ENCODE measurements at regions not wholly inside any gene's neighbourhood (a gene's known extent, or its start where the extent isn't known, plus 50 kb on each side); places are given as distances from the start of the nearest gene placed in this dataset.

DNA sequence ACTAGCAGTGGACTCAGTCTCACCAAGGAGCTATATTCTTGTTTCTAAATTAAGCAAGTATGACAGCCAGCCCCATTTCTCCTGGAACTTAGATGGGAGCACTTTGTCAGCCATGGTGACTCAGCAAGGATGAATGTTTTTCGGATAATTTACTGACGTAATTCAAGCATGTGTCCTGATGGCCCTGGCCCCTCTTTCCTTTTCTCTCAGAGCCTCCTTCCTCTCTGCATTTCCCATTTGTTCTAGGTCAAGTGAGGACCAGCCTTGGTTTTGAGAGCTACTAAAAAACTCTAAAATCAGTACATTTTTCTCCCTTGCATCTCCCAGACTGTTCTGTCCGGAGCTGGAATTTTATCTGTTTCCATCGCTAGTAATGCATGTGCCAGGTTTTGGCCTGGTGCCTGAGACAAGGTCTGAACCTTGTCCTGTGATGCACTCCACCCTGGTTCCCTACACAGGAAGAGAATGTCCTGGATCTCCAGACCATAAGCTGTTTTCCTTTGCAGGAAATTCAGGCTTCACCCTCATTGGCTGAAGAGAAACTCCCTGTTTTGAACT is 256.6 kb upstream of the ROPN1 start:
- Histone ChIP-seq H2AK5ac (ENCODE audit: low read depth, low read length) (no peak overlapping the region), H3K23ac (ENCODE audit: insufficient read length) (no peak overlapping the region), H3K9ac (replicated peaks in 1 of 4; ENCODE audit: extremely low read depth in 1 of 4, low read depth in 3 of 4, low read length in 3 of 4) (no peak overlapping the region), H2AFZ (ENCODE audit: low read length) (no peak overlapping the region), H4K20me1 (replicated peaks in 1 of 2; ENCODE audit: control insufficient read depth in 1 of 2, insufficient read depth in 2 of 2, low read length in 2 of 2) (no peaks in the 10 kb centered on the region), H4K91ac (replicated peaks; ENCODE audit: insufficient read length, low read length) (no peak overlapping the region), H3K4me3 (ENCODE audit: extremely low read depth in 1 of 4, insufficient read depth in 2 of 4, low read depth in 3 of 4, low read length in 4 of 4) (no peak overlapping the region), H4K8ac (ENCODE audit: extremely low read depth, insufficient read depth, low read length) (no peak overlapping the region), H3K79me2 (ENCODE audit: control insufficient read depth in 1 of 2, insufficient read depth in 2 of 2, low read length in 2 of 2) (no peaks in the 10 kb centered on the region), H3K27ac (ENCODE audit: low read depth, low read length) (no peak overlapping the region), H3K14ac (ENCODE audit: insufficient read length) (no peak overlapping the region), H2BK5ac (ENCODE audit: low read depth, low read length) (no peak overlapping the region), H3K23me2 (ENCODE audit: low read depth, low read length) (no peaks in the 10 kb centered on the region), H3K56ac (replicated peaks; ENCODE audit: insufficient read length, low read depth, low read length) (no peak overlapping the region), H3K9me3 (ENCODE audit: insufficient read depth in 2 of 2, low read depth in 1 of 2, low read length in 1 of 2) (no peaks in the 10 kb centered on the region), H3K4me1 (replicated peaks in 1 of 4; ENCODE audit: control insufficient read depth in 3 of 4, insufficient read depth in 4 of 4, low read length in 3 of 4) (peaks cover 0 to 3% (median 0%) of the 10 kb centered on the region in 4 experiments; a peak in 1 of 7 replicates), H3K4me2 (ENCODE audit: insufficient read depth in 1 of 2, low read depth in 2 of 2, low read length in 2 of 2) (no peak overlapping the region), H3K79me1 (ENCODE audit: low read depth, low read length) (no peaks in the 10 kb centered on the region), H3K18ac (ENCODE audit: extremely low read depth, low read length) (no peak overlapping the region), H2BK20ac (ENCODE audit: low read length) (no peak overlapping the region), H2BK15ac (ENCODE audit: low read length) (no peak overlapping the region), H4K5ac (ENCODE audit: insufficient read length, low read depth, low read length) (no peak overlapping the region), H2BK12ac (ENCODE audit: low read depth, low read length) (no peak overlapping the region; the same call in 1 of the 2 replicates), H2BK120ac (replicated peaks; ENCODE audit: low read depth, low read length) (no peak overlapping the region), H3K36me3 (ENCODE audit: control insufficient read depth in 2 of 4, insufficient read depth in 4 of 4, low read length in 3 of 4) (no peaks in the 10 kb centered on the region), H3K4ac (replicated peaks; ENCODE audit: insufficient read length, low read depth, low read length) (no peak overlapping the region), H3K27me3 (replicated peaks in 1 of 4; ENCODE audit: control insufficient read depth in 3 of 4, extremely low read depth in 1 of 4, insufficient read depth in 3 of 4, low read length in 3 of 4) (no peaks in the 10 kb centered on the region)
- FAIRE-seq: no peak
- ChIA-PET CTCF (ENCODE audit: partially characterized antibody) (interaction anchor here (0.6 to 3.0 kb wide), 16 partner anchors 9 to 368 kb away, joined by 3 to 14 read pairs (median 4); partner anchors contain the start of gene KALRN), POLR2A (ENCODE audit: partially characterized antibody) (no interaction called here)
- no peak for DNase-seq (ENCODE audit: low read depth in 1 of 2, low spot score in 2 of 2)
- 94% methylated on average over 4 of the region's 4 CpGs; no CpG with 5 or more reads in 1 of the 2 experiments for WGBS, 2 experiments (ENCODE audit: extremely low coverage in 1 of 2, insufficient coverage in 1 of 2, insufficient read length in 1 of 2, insufficient replicate concordance in 2 of 2, low coverage in 1 of 2, low lambda C conversion rate in 2 of 2, missing lambda C conversion rate in 1 of 2)
- TF ChIP-seq CEBPB (IDR thresholded peaks at IDR 0.05; ENCODE audit: low read depth, low read length) (no peak), JUN (IDR thresholded peaks at IDR 0.05; ENCODE audit: low read depth, low read length) (no peak), SIN3A (conservative IDR thresholded peaks at IDR 0.05 in 1 of 2, IDR thresholded peaks at IDR 0.05 in 1 of 2; ENCODE audit: low read depth in 1 of 2, low read length in 2 of 2) (no peak), GTF2F1 (IDR thresholded peaks at IDR 0.05; ENCODE audit: borderline replicate concordance, low read depth, low read length) (no peak), POLR2A (IDR thresholded peaks at IDR 0.05; ENCODE audit: control extremely low read depth in 1 of 2, low read depth in 2 of 2, low read length in 2 of 2) (no peak), SP1 (IDR thresholded peaks at IDR 0.05; ENCODE audit: low read depth, low read length) (no peak), BCL11A (IDR thresholded peaks at IDR 0.05; ENCODE audit: low read depth in 2 of 2, low read length in 2 of 2) (no peak), TBP (IDR thresholded peaks at IDR 0.05; ENCODE audit: low read depth, low read length) (no peak), MAFK (IDR thresholded peaks at IDR 0.05; ENCODE audit: low read depth, low read length) (no peak), SP4 (IDR thresholded peaks at IDR 0.05; ENCODE audit: low read length) (no peak), RNF2 (IDR thresholded peaks at IDR 0.05; ENCODE audit: borderline replicate concordance, low read depth, low read length, missing control alignments, poor library complexity, severe bottlenecking) (no peak), TAF7 (optimal IDR thresholded peaks at IDR 0.05; ENCODE audit: borderline replicate concordance, low read depth, low read length) (no peak), EGR1 (IDR thresholded peaks at IDR 0.05; ENCODE audit: borderline replicate concordance, low read depth, low read length) (no peak), ZNF274 (IDR thresholded peaks at IDR 0.05; ENCODE audit: borderline replicate concordance, extremely low read depth, low read length) (no peak), KDM5A (IDR thresholded peaks at IDR 0.05; ENCODE audit: low read length) (no peak)
